GM18868 (cell line): ENCODE measurements at regions not wholly inside any gene's neighbourhood (a gene's known extent, or its start where the extent isn't known, plus 50 kb on each side); places are given as distances from the start of the nearest gene placed in this dataset.
"Not testable (repeated sequence)": the region's sequence is repeated elsewhere in the genome, so short reads cannot be mapped to it uniquely, and the experiment has no call there.

ENCODE experiments used
- ATAC-seq: cut with Tn5 transposase; IDR thresholded peaks from one replicate; pipeline ENCODE4 v1.9.1; 2021; ENCODE audit warnings: mild to moderate bottlenecking, moderate library complexity; ENCODE audit not compliant: unreplicated experiment

- ATAC-seq: not testable (repeated sequence)
Observed at GRCh38 chr17:15858082-15858481, 86.8 kb upstream of the ADORA2B start.

- not testable (repeated sequence) for ATAC-seq
Observed at GRCh38 chr17:15860774-15861173, 84.2 kb upstream of the ADORA2B start.

- ATAC-seq: not testable (repeated sequence)
Observed at GRCh38 chr17:15864061-15864460, 80.9 kb upstream of the ADORA2B start.

GRCh38 chr17:15864472-15864871, 80.5 kb upstream of the ADORA2B start:
- ATAC-seq: not testable (repeated sequence)

GRCh38 chr17:15866015-15866414, 78.9 kb upstream of the ADORA2B start:
- ATAC-seq: not testable (repeated sequence)

- not testable (repeated sequence) for ATAC-seq
Observed at GRCh38 chr17:15867331-15867730, 77.6 kb upstream of the ADORA2B start.

- not testable (repeated sequence) for ATAC-seq
Observed at GRCh38 chr17:15869868-15870267, 75.1 kb upstream of the ADORA2B start.

- ATAC-seq: not testable (repeated sequence)
Observed at GRCh38 chr17:15872677-15873076, 72.3 kb upstream of the ADORA2B start.

- not testable (repeated sequence) for ATAC-seq
Observed at GRCh38 chr17:15877882-15878500, 66.9 kb upstream of the ADORA2B start.

- no peak for ATAC-seq
Observed at GRCh38 chr17:15882058-15882720, 62.7 kb upstream of the ADORA2B start.

GRCh38 chr17:15882777-15883176, 62.2 kb upstream of the ADORA2B start:
- ATAC-seq: no peak

GRCh38 chr17:15883617-15884111, 61.3 kb upstream of the ADORA2B start:
- no peak for ATAC-seq

GRCh38 chr17:15884731-15885130, 60.2 kb upstream of the ADORA2B start:
- ATAC-seq: no peak

- ATAC-seq: no peak
Observed at GRCh38 chr17:15885770-15886169, 59.2 kb upstream of the ADORA2B start.

- ATAC-seq: no peak
Observed at GRCh38 chr17:15886221-15886620, 58.7 kb upstream of the ADORA2B start.

GRCh38 chr17:15886804-15887203, 58.1 kb upstream of the ADORA2B start:
- no peak for ATAC-seq

- no peak for ATAC-seq
Observed at GRCh38 chr17:15888436-15888835, 56.5 kb upstream of the ADORA2B start.

- ATAC-seq: no peak
Observed at GRCh38 chr17:15890279-15890892, 54.5 kb upstream of the ADORA2B start.

GRCh38 chr17:15891318-15891717, 53.6 kb upstream of the ADORA2B start:
- no peak for ATAC-seq

- ATAC-seq: no peak
Observed at GRCh38 chr17:15892244-15892643, 52.7 kb upstream of the ADORA2B start.

- no peak for ATAC-seq
Observed at GRCh38 chr17:15892731-15893657, 51.9 kb upstream of the ADORA2B start.
